Lower lobe of right lung (tissue), 2 donors: ENCODE measurements at regions not wholly inside any gene's neighbourhood (a gene's known extent, or its start where the extent isn't known, plus 50 kb on each side); places are given as distances from the start of the nearest gene placed in this dataset.

ENCODE experiments used
- ATAC-seq, 2 donors: fragments of 200-7000 bp; cut with Tn5 transposase; one replicate each; pipeline ENCODE4 v1.9.1; 2020 to 2022; ENCODE audit warnings: mild to moderate bottlenecking in 2 of 2, moderate library complexity in 2 of 2
- DNase-seq: peaks from one replicate; pipeline ENCODE4 v3.0.0-alpha.2; 2020
- H3K27ac ChIP-seq: fragments of 200-600 bp; one replicate; pipeline ENCODE4 v1.8.0; 2022
- H3K27me3 ChIP-seq: fragments of 200-600 bp; one replicate; pipeline ENCODE4 v1.8.0; 2022; ENCODE audit warnings: low read depth
- H3K36me3 ChIP-seq: fragments of 200-600 bp; one replicate; pipeline ENCODE4 v1.8.0; 2022; ENCODE audit warnings: mild to moderate bottlenecking
- H3K4me1 ChIP-seq: fragments of 200-600 bp; one replicate; pipeline ENCODE4 v1.8.0; 2022
- H3K4me3 ChIP-seq: fragments of 200-600 bp; one replicate; pipeline ENCODE4 v1.8.0; 2022; ENCODE audit warnings: mild to moderate bottlenecking
- H3K9me3 ChIP-seq: fragments of 200-600 bp; one replicate; pipeline ENCODE4 v1.8.0; 2022
- CTCF ChIP-seq: fragments of 200-600 bp; IDR thresholded peaks from one replicate; pipeline ENCODE4 v1.8.0; 2022; ENCODE audit warnings: antibody characterized with exemption, mild to moderate bottlenecking
- intact Hi-C: fragments of 100-400 bp; cut with DNase I; formaldehyde crosslinking; loops from one replicate; pipeline ENCODE4 v1.11.0; 2022
- donor health status: DM: no; HTN: yes; CAD: no; lungs with severe emphysema.

GRCh38 chr4:31613946-31614623 lies 893.9 kb downstream of the PCDH7 start:
- Histone ChIP-seq H3K4me1 (no peaks in the 10 kb centered on the region), H3K36me3 (no peaks in the 10 kb centered on the region), H3K4me3 (no peak overlapping the region), H3K27ac (no peak overlapping the region), H3K27me3 (no peaks in the 10 kb centered on the region), H3K9me3 (no peaks in the 10 kb centered on the region)
- intact Hi-C loops = no loop called here
- DNase-seq = no peak
- ATAC-seq = no peak
- no peak for TF ChIP-seq CTCF

GRCh38 chr4:31617667-31618066 lies 897.5 kb downstream of the PCDH7 start:
- no peak for TF ChIP-seq CTCF
- no peak overlapping the region for H3K27ac ChIP-seq
- H3K36me3 ChIP-seq = no peaks in the 10 kb centered on the region
- no peak for ATAC-seq
- no peak for DNase-seq
- no peaks in the 10 kb centered on the region for H3K27me3 ChIP-seq
- intact Hi-C loops = no loop called here
- no peak overlapping the region for H3K4me3 ChIP-seq
- H3K4me1 ChIP-seq = no peaks in the 10 kb centered on the region
- H3K9me3 ChIP-seq = no peaks in the 10 kb centered on the region

GRCh38 chr4:31620476-31620875 lies 900.3 kb downstream of the PCDH7 start:
- no peak for TF ChIP-seq CTCF
- no peak overlapping the region for H3K4me3 ChIP-seq
- no peak for DNase-seq
- intact Hi-C loops = no loop called here
- no peak for ATAC-seq
- H3K9me3 ChIP-seq = no peaks in the 10 kb centered on the region
- no peaks in the 10 kb centered on the region for H3K36me3 ChIP-seq
- H3K4me1 ChIP-seq = no peaks in the 10 kb centered on the region
- H3K27ac ChIP-seq = no peak overlapping the region
- H3K27me3 ChIP-seq = no peaks in the 10 kb centered on the region

- H3K27ac ChIP-seq = no peak overlapping the region
- intact Hi-C loops = no loop called here
- TF ChIP-seq CTCF = no peak
- no peaks in the 10 kb centered on the region for H3K9me3 ChIP-seq
- no peaks in the 10 kb centered on the region for H3K36me3 ChIP-seq
- no peak overlapping the region for H3K4me3 ChIP-seq
- no peaks in the 10 kb centered on the region for H3K27me3 ChIP-seq
- no peak for ATAC-seq
- DNase-seq = no peak
- no peaks in the 10 kb centered on the region for H3K4me1 ChIP-seq
These were observed 925.1 kb downstream of the PCDH7 start for GRCh38 chr4:31645236-31645635.

- intact Hi-C loops = no loop called here
- Histone ChIP-seq H3K9me3 (no peaks in the 10 kb centered on the region), H3K4me3 (no peak overlapping the region), H3K4me1 (no peaks in the 10 kb centered on the region), H3K36me3 (no peaks in the 10 kb centered on the region), H3K27ac (no peak overlapping the region), H3K27me3 (no peaks in the 10 kb centered on the region)
- TF ChIP-seq CTCF = no peak
- ATAC-seq = no peak
- DNase-seq = no peak
These were observed 927.6 kb downstream of the PCDH7 start for GRCh38 chr4:31647786-31648185.
